ENCODE measurements at regions not wholly inside any gene's neighbourhood (a gene's known extent, or its start where the extent isn't known, plus 50 kb on each side); places are given as distances from the start of the nearest gene placed in this dataset.
A peak's percentile ranks its signal among the peaks of the same experiment; 100 is the strongest.

GRCh38 chr7:114085592-114086501, 167.0 kb upstream of the PPP1R3A start:
- Histone ChIP-seq H3K4me3 (IDR thresholded peaks at IDR 0.05; ENCODE audit: insufficient read depth, low read depth, low read length) (no peak overlapping the region), H3K27me3 (ENCODE audit: insufficient read depth, low read depth) (no peaks in the 10 kb centered on the region; the same call in 1 of the 2 replicates), H3K4me2 (peak overlapping the region; percentile 81), H3K4me1 (ENCODE audit: low read depth, poor library complexity, severe bottlenecking) (peaks cover 33% of the 10 kb centered on the region), H3K27ac (peak overlapping the region; percentile 100), H4K20me1 (ENCODE audit: insufficient read depth) (no peaks in the 10 kb centered on the region; the same call in 1 of the 2 replicates), H2AFZ (ENCODE audit: low read depth) (peak overlapping the region; percentile 85), H3K36me3 (ENCODE audit: insufficient read depth) (no peaks in the 10 kb centered on the region), H3K9ac (peak overlapping the region; percentile 97), H3K79me2 (ENCODE audit: insufficient read depth, low read depth) (peaks cover 36% of the 10 kb centered on the region)
- TF ChIP-seq CTCF (conservative IDR thresholded peaks at IDR 0.05; ENCODE audit: low read depth, low read length): no peak

- Histone ChIP-seq H2AFZ (ENCODE audit: low read depth) (peak overlapping the region; percentile 85), H3K79me2 (ENCODE audit: insufficient read depth, low read depth) (peaks cover 31% of the 10 kb centered on the region), H3K4me1 (ENCODE audit: low read depth, poor library complexity, severe bottlenecking) (peaks cover 33% of the 10 kb centered on the region), H3K27ac (peak overlapping the region; percentile 100), H3K4me3 (IDR thresholded peaks at IDR 0.05; ENCODE audit: insufficient read depth, low read depth, low read length) (no peak overlapping the region), H3K4me2 (peak overlapping the region; percentile 81), H3K27me3 (ENCODE audit: insufficient read depth, low read depth) (no peaks in the 10 kb centered on the region; the same call in 1 of the 2 replicates), H3K9ac (peak overlapping the region; percentile 97), H3K36me3 (ENCODE audit: insufficient read depth) (no peaks in the 10 kb centered on the region), H4K20me1 (ENCODE audit: insufficient read depth) (no peaks in the 10 kb centered on the region; the same call in 1 of the 2 replicates)
- TF ChIP-seq CTCF (conservative IDR thresholded peaks at IDR 0.05; ENCODE audit: low read depth, low read length): no peak
These were observed 166.4 kb upstream of the PPP1R3A start for GRCh38 chr7:114085313-114085591.

- Histone ChIP-seq H3K4me2 (peak overlapping the region; percentile 81), H3K79me2 (ENCODE audit: insufficient read depth, low read depth) (peaks cover 26% of the 10 kb centered on the region), H4K20me1 (ENCODE audit: insufficient read depth) (no peaks in the 10 kb centered on the region; the same call in 1 of the 2 replicates), H3K4me3 (IDR thresholded peaks at IDR 0.05; ENCODE audit: insufficient read depth, low read depth, low read length) (no peak overlapping the region), H3K36me3 (ENCODE audit: insufficient read depth) (no peaks in the 10 kb centered on the region), H3K27me3 (ENCODE audit: insufficient read depth, low read depth) (no peaks in the 10 kb centered on the region; the same call in 1 of the 2 replicates), H3K27ac (peak overlapping the region; percentile 100), H3K9ac (peak overlapping the region; percentile 97), H2AFZ (ENCODE audit: low read depth) (peak overlapping the region; percentile 85), H3K4me1 (ENCODE audit: low read depth, poor library complexity, severe bottlenecking) (peaks cover 28% of the 10 kb centered on the region)
- TF ChIP-seq CTCF (conservative IDR thresholded peaks at IDR 0.05; ENCODE audit: low read depth, low read length): no peak
These were observed 165.9 kb upstream of the PPP1R3A start for GRCh38 chr7:114084472-114085312.

- Histone ChIP-seq H4K20me1 (ENCODE audit: insufficient read depth) (no peaks in the 10 kb centered on the region; the same call in 1 of the 2 replicates), H3K27ac (peak overlapping the region; percentile 100), H3K27me3 (ENCODE audit: insufficient read depth, low read depth) (no peaks in the 10 kb centered on the region; the same call in 1 of the 2 replicates), H3K4me1 (ENCODE audit: low read depth, poor library complexity, severe bottlenecking) (peaks cover 22% of the 10 kb centered on the region), H2AFZ (ENCODE audit: low read depth) (peak overlapping the region; percentile 85), H3K4me2 (peak overlapping the region; percentile 81), H3K36me3 (ENCODE audit: insufficient read depth) (no peaks in the 10 kb centered on the region), H3K9ac (peak overlapping the region; percentile 97), H3K79me2 (ENCODE audit: insufficient read depth, low read depth) (peaks cover 19% of the 10 kb centered on the region), H3K4me3 (IDR thresholded peaks at IDR 0.05; ENCODE audit: insufficient read depth, low read depth, low read length) (no peak overlapping the region)
- no peak for TF ChIP-seq CTCF (conservative IDR thresholded peaks at IDR 0.05; ENCODE audit: low read depth, low read length)
These were observed 165.2 kb upstream of the PPP1R3A start for GRCh38 chr7:114084002-114084471.

Measured in KMS-11 (cell line).